Parathyroid adenoma (tissue), 2 donors: ENCODE measurements at regions not wholly inside any gene's neighbourhood (a gene's known extent, or its start where the extent isn't known, plus 50 kb on each side); places are given as distances from the start of the nearest gene placed in this dataset.

Experiments used
- H2AFZ ChIP-seq: fragments of 300-600 bp; sonication (generic); one replicate; pipeline ENCODE4 v1.7.0; 2017; ENCODE audit warnings: antibody characterized with exemption, mild to moderate bottlenecking
- H3K27ac ChIP-seq: fragments of 300-600 bp; sonication (generic); one replicate; pipeline ENCODE4 v1.7.0; 2017
- H3K27me3 ChIP-seq: fragments of 300-600 bp; sonication (generic); one replicate; pipeline ENCODE4 v1.7.0; 2017; ENCODE audit warnings: low read length; ENCODE audit not compliant: control insufficient read depth, insufficient read depth
- H3K36me3 ChIP-seq: fragments of 300-600 bp; sonication (generic); one replicate; pipeline ENCODE4 v1.7.0; 2017; ENCODE audit warnings: low read length; ENCODE audit not compliant: control insufficient read depth, insufficient read depth
- H3K4me1 ChIP-seq: fragments of 300-600 bp; sonication (generic); one replicate; pipeline ENCODE4 v1.7.0; 2017; ENCODE audit warnings: control low read depth
- H3K4me2 ChIP-seq: fragments of 300-600 bp; sonication (generic); one replicate; pipeline ENCODE4 v1.7.0; 2017; ENCODE audit warnings: low read length
- H3K4me3 ChIP-seq: fragments of 300-600 bp; sonication (generic); one replicate; pipeline ENCODE4 v1.7.0; 2017; ENCODE audit warnings: low read depth, low read length
- H3K79me2 ChIP-seq: fragments of 300-600 bp; sonication (generic); one replicate; pipeline ENCODE4 v1.7.0; 2017; ENCODE audit warnings: control low read depth
- H3K9ac ChIP-seq: fragments of 300-600 bp; sonication (generic); one replicate; pipeline ENCODE4 v1.7.0; 2017; ENCODE audit warnings: mild to moderate bottlenecking
- H3K9me3 ChIP-seq: fragments of 300-600 bp; sonication (generic); one replicate; pipeline ENCODE4 v1.7.0; 2017; ENCODE audit warnings: low read length; ENCODE audit not compliant: control insufficient read depth
- TF ChIP-seq, protein P1 (sequence below): fragments of 300-600 bp; sonication (generic); IDR thresholded peaks from one replicate; pipeline ENCODE4 v1.7.0; 2017; ENCODE audit warnings: antibody characterized with exemption, mild to moderate bottlenecking
- donor health status: primary hyperparathyroidism.

DNA sequence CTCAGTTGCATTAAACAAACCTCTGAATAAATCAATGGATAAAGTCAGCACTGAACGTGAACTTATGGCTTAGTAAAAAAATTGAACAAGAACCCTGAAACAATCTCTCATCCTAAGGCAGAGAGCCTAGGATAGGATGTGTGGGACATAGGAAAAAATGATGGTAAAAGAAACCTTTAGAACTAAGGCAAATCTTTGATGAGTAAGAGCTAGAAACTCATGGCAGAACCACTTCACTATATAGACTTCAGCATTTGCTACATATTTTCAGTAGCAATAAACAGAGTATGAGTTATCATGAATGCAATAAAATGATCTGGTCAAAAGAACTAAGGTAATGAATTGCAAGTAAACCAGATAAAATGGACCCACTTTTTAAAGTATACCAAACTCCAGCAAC is 725.8 kb upstream of the DPPA4 start:
- Histone ChIP-seq H3K9me3 (no peaks in the 10 kb centered on the region), H3K27ac (no peak overlapping the region), H3K4me1 (no peaks in the 10 kb centered on the region), H3K4me3 (no peak overlapping the region), H3K79me2 (no peaks in the 10 kb centered on the region), H3K36me3 (no peaks in the 10 kb centered on the region), H3K4me2 (no peak overlapping the region), H3K27me3 (no peaks in the 10 kb centered on the region), H2AFZ (no peak overlapping the region), H3K9ac (no peak overlapping the region)
- TF ChIP-seq, protein P1, sequence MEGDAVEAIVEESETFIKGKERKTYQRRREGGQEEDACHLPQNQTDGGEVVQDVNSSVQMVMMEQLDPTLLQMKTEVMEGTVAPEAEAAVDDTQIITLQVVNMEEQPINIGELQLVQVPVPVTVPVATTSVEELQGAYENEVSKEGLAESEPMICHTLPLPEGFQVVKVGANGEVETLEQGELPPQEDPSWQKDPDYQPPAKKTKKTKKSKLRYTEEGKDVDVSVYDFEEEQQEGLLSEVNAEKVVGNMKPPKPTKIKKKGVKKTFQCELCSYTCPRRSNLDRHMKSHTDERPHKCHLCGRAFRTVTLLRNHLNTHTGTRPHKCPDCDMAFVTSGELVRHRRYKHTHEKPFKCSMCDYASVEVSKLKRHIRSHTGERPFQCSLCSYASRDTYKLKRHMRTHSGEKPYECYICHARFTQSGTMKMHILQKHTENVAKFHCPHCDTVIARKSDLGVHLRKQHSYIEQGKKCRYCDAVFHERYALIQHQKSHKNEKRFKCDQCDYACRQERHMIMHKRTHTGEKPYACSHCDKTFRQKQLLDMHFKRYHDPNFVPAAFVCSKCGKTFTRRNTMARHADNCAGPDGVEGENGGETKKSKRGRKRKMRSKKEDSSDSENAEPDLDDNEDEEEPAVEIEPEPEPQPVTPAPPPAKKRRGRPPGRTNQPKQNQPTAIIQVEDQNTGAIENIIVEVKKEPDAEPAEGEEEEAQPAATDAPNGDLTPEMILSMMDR = no peak

DNA sequence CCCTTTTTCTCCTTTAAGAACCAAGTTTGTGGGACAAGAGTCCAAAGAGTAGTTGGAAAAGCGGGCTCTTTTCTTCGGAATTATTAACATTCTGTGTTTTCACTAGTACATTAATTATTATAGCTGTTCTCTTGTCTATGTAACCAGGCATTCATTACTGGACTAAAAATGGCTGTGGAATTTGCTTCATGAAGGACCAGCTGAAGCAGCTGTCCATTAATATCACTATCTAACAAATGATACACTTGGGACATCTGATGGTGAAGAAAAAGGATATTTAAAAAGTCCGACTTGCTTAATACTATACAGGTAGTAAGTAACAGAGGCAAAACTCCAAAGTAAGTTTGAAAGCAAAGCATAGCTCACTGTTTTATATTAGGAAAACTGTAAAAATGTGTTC is 728.9 kb upstream of the DPPA4 start:
- Histone ChIP-seq H3K4me1 (no peaks in the 10 kb centered on the region), H3K9ac (no peak overlapping the region), H3K4me3 (no peak overlapping the region), H3K36me3 (no peaks in the 10 kb centered on the region), H3K79me2 (no peaks in the 10 kb centered on the region), H3K27ac (no peak overlapping the region), H2AFZ (no peak overlapping the region), H3K27me3 (no peaks in the 10 kb centered on the region), H3K9me3 (no peaks in the 10 kb centered on the region), H3K4me2 (no peak overlapping the region)
- TF ChIP-seq, protein P1 = no peak

DNA sequence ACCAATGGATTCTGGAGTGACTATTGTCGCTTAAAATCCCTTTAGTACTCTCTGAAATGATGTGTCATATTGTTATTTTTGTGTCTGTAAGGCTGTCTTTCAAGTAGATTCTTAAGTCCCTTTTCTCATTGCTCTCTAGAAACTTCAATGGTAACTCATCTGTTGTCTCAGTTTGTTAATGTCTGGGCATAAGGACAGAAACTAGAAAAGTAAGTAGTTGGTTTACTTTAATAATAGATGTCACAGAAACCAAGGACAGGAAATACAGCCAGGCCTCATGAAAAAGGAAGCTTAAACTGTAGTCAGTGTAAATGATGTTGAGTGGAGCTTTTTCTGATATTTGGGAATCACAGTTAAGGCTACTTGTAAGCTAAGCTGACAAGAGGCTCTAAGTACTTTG is 730.2 kb upstream of the DPPA4 start:
- Histone ChIP-seq H3K36me3 (no peaks in the 10 kb centered on the region), H3K4me1 (no peaks in the 10 kb centered on the region), H3K27ac (no peak overlapping the region), H3K9me3 (no peaks in the 10 kb centered on the region), H3K4me2 (no peak overlapping the region), H2AFZ (no peak overlapping the region), H3K9ac (no peak overlapping the region), H3K27me3 (no peaks in the 10 kb centered on the region), H3K79me2 (no peaks in the 10 kb centered on the region), H3K4me3 (no peak overlapping the region)
- TF ChIP-seq, protein P1 = no peak

DNA sequence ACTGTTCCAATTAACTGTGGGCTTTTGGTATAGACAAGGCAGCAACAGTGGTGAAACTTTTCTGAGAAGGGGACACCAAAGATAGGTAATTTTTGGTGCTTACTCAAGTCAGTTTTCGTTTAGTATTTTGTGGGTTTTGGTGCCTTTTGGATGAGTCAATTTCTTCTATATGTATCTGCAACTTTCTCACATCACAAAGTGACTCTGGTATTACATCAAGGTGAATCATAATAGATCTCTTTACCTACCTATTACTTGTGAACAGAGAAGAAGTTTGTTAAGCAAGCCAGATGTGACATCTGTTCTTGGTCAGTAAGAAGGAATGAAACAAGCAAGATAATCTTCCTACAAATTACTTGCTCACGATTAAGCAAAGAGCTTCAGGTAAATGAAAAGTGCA is 732.4 kb upstream of the DPPA4 start:
- Histone ChIP-seq H3K9me3 (no peaks in the 10 kb centered on the region), H2AFZ (no peak overlapping the region), H3K4me2 (no peak overlapping the region), H3K36me3 (no peaks in the 10 kb centered on the region), H3K9ac (no peak overlapping the region), H3K4me1 (no peaks in the 10 kb centered on the region), H3K27me3 (no peaks in the 10 kb centered on the region), H3K27ac (no peak overlapping the region), H3K4me3 (no peak overlapping the region), H3K79me2 (no peaks in the 10 kb centered on the region)
- TF ChIP-seq, protein P1 = no peak

DNA sequence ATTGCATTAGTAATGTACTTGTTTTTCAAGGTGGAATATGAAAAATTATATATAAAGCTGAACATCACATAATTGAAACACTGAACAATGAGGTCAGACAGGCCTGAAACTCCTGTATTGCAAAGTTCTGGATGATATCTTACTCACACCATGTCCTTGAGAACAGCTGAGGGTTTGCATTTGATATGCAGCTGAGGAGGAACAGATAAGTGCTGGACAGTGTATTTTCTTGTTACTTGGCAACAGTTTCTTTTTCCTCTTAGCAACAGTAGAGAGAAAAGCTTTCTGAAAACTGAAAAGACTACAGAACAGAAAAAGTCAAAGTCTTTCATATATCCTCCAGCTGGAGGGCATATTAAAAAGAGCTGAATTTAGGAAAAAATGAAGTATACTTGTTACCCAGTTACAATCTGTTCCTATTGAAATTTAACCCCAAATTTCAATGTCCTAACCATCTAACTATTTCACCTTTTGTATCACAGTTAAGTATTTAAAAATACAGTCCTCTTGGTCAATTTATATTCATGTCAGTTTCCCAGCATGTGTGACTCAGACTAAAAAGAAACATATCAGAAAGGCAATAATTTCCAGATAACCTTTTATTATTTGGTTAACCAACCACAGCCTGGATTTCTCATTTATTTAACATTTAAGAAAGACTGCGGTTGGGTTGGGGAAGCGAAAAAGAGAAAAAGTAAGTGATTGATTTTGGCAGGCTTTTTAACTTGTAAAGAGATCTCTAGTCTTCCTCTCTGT is 733.0 kb upstream of the DPPA4 start:
- Histone ChIP-seq H3K4me2 (no peak overlapping the region), H3K4me3 (no peak overlapping the region), H3K27ac (no peak overlapping the region), H3K79me2 (no peaks in the 10 kb centered on the region), H2AFZ (no peak overlapping the region), H3K27me3 (no peaks in the 10 kb centered on the region), H3K4me1 (no peaks in the 10 kb centered on the region), H3K9me3 (no peaks in the 10 kb centered on the region), H3K9ac (no peak overlapping the region), H3K36me3 (no peaks in the 10 kb centered on the region)
- TF ChIP-seq, protein P1 = no peak
